Bone marrow (tissue), 2 donors: ENCODE measurements at regions not wholly inside any gene's neighbourhood (a gene's known extent, or its start where the extent isn't known, plus 50 kb on each side); places are given as distances from the start of the nearest gene placed in this dataset.
"Not testable (repeated sequence)": the region's sequence is repeated elsewhere in the genome, so short reads cannot be mapped to it uniquely, and the experiment has no call there.

Experiments used
- DNase-seq, 2 donors: peaks; one replicate each; lab custom pipeline; 2025; lab: John Stamatoyannopoulos, UW

DNA sequence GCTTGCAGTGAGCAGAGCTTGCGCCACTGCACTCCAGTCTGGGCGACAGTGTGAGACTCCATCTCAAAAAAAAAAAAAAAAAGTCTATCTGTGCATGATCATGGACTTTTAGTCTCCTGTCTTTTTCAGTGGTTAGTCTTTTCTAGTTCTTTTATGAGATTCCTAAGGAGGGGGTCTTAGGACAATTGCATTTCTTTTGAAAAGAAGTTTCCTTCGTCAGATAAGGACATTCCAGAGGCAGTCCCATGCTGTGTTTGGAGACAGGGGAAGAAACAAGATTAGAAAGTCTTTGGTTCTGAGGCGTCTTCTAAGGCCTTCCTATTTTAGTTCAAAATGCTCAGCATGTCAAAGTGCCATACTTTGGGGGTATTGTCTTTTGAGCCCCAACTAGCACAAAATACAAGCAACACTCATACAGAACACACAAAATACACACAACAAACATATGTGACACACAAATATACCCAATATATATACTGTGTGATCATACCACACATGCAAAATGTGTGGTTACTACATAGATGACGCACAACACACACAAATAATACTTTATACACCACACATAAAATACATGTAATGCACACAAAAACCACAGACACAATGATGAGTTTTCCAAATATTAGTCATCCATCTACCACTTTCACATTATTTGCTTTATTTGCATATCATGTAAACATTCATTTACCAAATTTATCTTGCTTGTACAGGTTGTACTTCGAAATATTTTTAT is 394.5 kb downstream of the SPATA31D1 start:
- DNase-seq, result no peak

- DNase-seq, result no peak
Observed at GRCh38 chr9:82385633-82386032, 397.1 kb downstream of the SPATA31D1 start.

- no peak for DNase-seq
Observed at GRCh38 chr9:82397534-82397933, 409.0 kb downstream of the SPATA31D1 start.

GRCh38 chr9:82404196-82404870 is 415.8 kb downstream of the SPATA31D1 start:
- no peak for DNase-seq

GRCh38 chr9:82404881-82405280 is 416.3 kb downstream of the SPATA31D1 start:
- no peak for DNase-seq

GRCh38 chr9:82406456-82407085 is 418.0 kb downstream of the SPATA31D1 start:
- no peak for DNase-seq

DNA sequence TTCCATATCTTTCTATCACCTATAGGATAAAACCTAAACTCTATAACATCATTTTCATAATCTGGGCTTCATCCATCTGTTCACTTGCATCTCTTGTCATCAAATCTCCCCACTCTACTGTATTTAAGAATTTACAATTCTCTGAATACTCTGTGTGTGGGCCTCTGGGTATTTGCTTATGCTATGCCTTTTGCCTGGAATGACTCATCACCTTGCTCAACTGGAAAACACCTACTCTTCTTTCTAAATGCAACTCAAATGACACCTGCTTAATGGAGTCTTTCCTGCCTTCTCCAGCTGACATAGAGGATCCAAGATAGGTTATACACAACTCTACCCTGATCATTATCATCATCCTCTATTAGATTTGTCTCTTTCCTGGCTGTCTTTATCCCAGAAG is 421.7 kb downstream of the SPATA31D1 start:
- no peak for DNase-seq

DNA sequence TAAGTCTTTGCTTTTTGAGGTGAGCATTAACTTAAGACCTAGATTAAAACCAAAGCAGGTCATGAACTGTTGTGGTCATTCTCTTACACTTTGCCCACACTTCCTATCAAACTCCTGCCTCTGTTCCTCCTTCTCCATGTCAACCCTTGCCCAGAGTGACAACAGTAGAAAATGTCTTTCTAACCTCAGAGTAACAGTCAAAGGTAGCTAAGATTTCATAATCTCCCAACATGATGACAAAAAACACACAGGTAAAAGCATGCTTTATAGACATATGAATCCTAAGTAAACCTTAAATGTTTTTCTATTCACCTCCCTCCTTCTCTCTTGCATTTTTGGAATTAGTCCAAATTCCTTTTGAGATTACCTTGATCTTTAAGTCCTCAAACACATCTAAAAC is 422.3 kb downstream of the SPATA31D1 start:
- no peak for DNase-seq

DNA sequence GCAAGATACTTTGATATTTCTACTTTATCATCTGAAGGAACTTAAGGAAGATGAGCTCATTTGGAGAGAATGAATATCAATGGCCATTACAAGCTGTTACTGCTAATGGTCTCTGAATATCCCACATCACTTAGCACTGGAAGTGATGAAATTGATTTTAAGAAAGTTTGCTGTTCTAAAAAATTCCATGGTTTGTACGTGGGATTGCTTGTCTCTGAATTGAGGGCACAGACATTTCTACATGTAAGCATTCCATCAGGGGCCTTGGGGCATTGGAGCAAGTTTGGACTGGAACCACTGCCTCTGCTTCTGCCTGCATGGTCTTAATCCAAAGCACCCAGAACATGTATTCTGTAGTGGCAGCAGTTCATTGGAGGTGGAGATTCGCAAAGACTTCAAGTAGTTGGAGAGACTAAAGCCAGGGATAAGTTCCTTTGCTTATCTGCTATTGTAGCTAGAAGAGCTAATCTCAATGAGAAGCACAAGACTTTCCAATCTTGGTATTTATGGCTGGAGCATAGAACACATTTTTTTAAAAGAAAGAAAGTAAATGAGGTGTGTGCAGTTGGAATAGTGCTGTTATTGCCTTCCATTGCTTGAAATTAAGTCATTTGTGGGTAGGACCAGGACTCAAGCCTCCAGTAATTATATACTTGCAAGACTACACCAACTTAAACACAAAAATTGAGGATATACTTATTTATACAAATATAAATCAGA is 424.2 kb downstream of the SPATA31D1 start:
- DNase-seq, result no peak

DNA sequence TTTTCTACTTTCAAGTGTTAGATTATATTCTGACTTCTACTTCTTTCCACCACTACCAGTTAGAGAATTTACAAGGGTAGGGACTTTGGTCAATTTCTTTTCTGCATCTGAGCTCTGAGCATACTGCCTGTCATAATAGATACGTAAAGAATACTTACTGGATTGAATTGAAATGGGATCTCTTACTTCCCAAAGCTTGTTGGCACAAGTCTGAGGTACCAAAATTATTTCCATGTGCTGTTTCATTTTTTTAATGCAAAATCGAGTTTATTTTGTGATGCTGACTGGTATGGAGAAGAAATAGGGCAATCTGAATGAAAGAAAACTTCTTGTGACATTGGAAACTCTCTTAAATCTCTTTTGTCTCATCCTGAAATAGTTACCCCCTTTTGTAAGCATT is 428.9 kb downstream of the SPATA31D1 start:
- DNase-seq, result no peak

- no peak for DNase-seq
Observed at GRCh38 chr9:82418334-82418733, 429.8 kb downstream of the SPATA31D1 start.

DNA sequence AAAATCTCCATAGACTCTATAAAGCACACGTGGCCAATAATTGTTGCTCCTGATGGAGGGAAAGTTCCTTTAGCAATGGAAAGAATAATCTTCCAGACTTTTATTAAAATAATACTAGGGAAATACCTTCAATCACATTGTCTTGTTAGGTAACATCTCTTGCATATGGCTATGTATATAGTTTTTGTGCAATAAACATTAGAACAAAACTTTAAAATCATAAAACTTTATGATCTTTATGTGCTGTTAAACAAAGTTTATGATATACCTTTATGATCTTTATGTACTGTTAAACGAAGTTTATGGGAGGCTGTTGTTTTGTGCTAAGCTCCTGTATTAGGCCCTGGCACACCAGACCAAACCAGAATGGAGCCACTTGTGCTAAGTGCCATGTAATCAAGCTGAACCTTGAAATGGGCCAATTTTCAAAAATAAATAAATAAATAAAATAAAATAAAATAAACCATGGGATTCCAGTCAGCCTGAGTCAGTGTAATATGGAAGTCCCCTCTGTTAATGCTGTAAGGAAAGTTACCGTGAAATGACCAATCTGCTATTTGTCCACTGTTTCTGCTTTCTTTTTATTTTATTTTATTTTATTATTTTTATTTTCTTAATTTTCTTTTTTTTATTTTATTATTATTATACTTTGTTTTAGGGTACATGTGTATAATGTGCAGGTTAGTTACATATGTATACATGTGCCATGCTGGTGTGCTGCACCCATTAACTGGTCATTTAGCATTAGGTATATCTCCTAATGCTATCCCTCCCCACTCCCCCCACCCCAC is 431.3 kb downstream of the SPATA31D1 start:
- DNase-seq, result no peak

- no peak for DNase-seq
Observed at GRCh38 chr9:82421498-82421897, 432.9 kb downstream of the SPATA31D1 start.

GRCh38 chr9:82423700-82424099 is 435.1 kb downstream of the SPATA31D1 start:
- no peak for DNase-seq

- DNase-seq, result no peak
Observed at GRCh38 chr9:82424599-82425120, 436.1 kb downstream of the SPATA31D1 start.

- DNase-seq, result no peak
Observed at GRCh38 chr9:82431121-82431520, 442.5 kb downstream of the SPATA31D1 start.

GRCh38 chr9:82433290-82433931 is 444.8 kb downstream of the SPATA31D1 start:
- DNase-seq, result not testable (repeated sequence)

GRCh38 chr9:82436475-82436874 is 447.9 kb downstream of the SPATA31D1 start:
- DNase-seq, result no peak

- not testable (repeated sequence) for DNase-seq
Observed at GRCh38 chr9:82437183-82437582, 448.6 kb downstream of the SPATA31D1 start.

DNA sequence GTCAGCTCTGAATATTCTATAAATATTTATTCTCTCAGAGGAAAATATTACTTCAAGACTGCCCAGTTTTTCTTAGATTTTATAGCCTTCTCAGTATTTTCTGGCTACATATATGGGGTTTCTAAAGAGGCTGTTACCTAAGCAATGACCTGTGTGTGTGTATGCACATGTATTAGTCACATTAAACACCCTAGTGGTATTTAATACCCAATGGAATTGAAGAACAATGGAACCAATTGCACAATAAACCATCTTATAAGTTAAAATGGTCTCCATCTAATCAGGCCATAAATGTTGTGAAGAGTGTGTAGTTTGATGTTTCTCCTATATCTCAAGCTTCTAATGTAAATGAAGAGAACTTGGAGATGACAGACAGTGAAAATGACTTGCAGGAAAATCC is 450.0 kb downstream of the SPATA31D1 start:
- DNase-seq, result no peak

DNA sequence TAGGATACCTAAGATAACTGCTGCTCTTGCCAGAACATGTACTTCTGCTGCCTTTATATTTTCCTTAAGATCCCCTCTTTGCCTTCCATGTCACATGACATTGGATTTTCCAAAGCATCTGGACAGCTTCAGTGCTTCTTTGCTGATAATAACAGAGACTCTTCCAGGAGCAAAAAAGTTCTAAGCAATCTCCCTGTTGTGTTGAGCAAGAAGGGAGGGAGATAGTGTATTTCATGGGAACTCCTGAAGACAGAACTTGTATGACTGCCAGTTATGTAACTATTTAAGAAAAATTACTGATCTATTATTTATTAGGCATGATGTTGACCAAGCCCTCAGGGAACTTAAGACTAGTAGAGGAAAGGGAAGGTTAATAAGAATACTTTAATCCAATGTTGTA is 454.7 kb downstream of the SPATA31D1 start:
- DNase-seq, result no peak
